ENCODE measurements at regions not wholly inside any gene's neighbourhood (a gene's known extent, or its start where the extent isn't known, plus 50 kb on each side); places are given as distances from the start of the nearest gene placed in this dataset.

- Histone ChIP-seq H3K79me2 (ENCODE audit: insufficient read depth) (no peaks in the 10 kb centered on the region), H3F3A (replicated peaks; ENCODE audit: insufficient read depth) (no peaks in the 10 kb centered on the region), H3K27me3 (ENCODE audit: insufficient read depth) (no peaks in the 10 kb centered on the region), H2AFZ (ENCODE audit: low read depth) (no peak overlapping the region), H3K4me3 (ENCODE audit: low read depth in 2 of 2, low read length in 1 of 2) (no peak overlapping the region), H3K9me3 (no peaks in the 10 kb centered on the region), H3K27ac (ENCODE audit: low read depth in 2 of 2, low read length in 1 of 2) (no peak overlapping the region), H4K20me1 (ENCODE audit: insufficient read depth) (no peaks in the 10 kb centered on the region), H3K4me2 (no peak overlapping the region), H3K9me2 (no peaks in the 10 kb centered on the region), H3K4me1 (ENCODE audit: control insufficient read depth in 1 of 2, insufficient read depth in 2 of 2, low read depth in 1 of 2, low read length in 1 of 2) (no peaks in the 10 kb centered on the region), H3K9ac (no peak overlapping the region), H3K36me3 (replicated peaks in 1 of 2; ENCODE audit: control insufficient read depth in 1 of 2, insufficient read depth in 2 of 2, low read length in 1 of 2) (no peaks in the 10 kb centered on the region)
- no peak for DNase-seq
- TF ChIP-seq CHD2 (IDR thresholded peaks at IDR 0.05; ENCODE audit: low read length, partially characterized antibody) (no peak), SIN3A (IDR thresholded peaks at IDR 0.05; ENCODE audit: borderline replicate concordance, low read depth, low read length) (no peak), TCF12 (IDR thresholded peaks at IDR 0.05) (no peak), EP300 (IDR thresholded peaks at IDR 0.05; ENCODE audit: borderline replicate concordance in 1 of 2, low read depth in 1 of 2, low read length in 1 of 2) (no peak), NFIC (IDR thresholded peaks at IDR 0.05; ENCODE audit: borderline replicate concordance) (no peak), USF2 (IDR thresholded peaks at IDR 0.05; ENCODE audit: borderline replicate concordance, low read depth, low read length) (no peak), ZBTB33 (IDR thresholded peaks at IDR 0.05; ENCODE audit: borderline replicate concordance, low read depth) (no peak), RXRA (IDR thresholded peaks at IDR 0.05; ENCODE audit: borderline replicate concordance, low read depth) (no peak), FOSL2 (IDR thresholded peaks at IDR 0.05; ENCODE audit: borderline replicate concordance, low read depth) (no peak), MAX (IDR thresholded peaks at IDR 0.05; ENCODE audit: low read depth) (no peak), POLR2AphosphoS5 (IDR thresholded peaks at IDR 0.05; ENCODE audit: low read depth, low read length) (no peak)
- TF ChIP-seq, protein P1, sequence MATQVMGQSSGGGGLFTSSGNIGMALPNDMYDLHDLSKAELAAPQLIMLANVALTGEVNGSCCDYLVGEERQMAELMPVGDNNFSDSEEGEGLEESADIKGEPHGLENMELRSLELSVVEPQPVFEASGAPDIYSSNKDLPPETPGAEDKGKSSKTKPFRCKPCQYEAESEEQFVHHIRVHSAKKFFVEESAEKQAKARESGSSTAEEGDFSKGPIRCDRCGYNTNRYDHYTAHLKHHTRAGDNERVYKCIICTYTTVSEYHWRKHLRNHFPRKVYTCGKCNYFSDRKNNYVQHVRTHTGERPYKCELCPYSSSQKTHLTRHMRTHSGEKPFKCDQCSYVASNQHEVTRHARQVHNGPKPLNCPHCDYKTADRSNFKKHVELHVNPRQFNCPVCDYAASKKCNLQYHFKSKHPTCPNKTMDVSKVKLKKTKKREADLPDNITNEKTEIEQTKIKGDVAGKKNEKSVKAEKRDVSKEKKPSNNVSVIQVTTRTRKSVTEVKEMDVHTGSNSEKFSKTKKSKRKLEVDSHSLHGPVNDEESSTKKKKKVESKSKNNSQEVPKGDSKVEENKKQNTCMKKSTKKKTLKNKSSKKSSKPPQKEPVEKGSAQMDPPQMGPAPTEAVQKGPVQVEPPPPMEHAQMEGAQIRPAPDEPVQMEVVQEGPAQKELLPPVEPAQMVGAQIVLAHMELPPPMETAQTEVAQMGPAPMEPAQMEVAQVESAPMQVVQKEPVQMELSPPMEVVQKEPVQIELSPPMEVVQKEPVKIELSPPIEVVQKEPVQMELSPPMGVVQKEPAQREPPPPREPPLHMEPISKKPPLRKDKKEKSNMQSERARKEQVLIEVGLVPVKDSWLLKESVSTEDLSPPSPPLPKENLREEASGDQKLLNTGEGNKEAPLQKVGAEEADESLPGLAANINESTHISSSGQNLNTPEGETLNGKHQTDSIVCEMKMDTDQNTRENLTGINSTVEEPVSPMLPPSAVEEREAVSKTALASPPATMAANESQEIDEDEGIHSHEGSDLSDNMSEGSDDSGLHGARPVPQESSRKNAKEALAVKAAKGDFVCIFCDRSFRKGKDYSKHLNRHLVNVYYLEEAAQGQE (IDR thresholded peaks at IDR 0.05; ENCODE audit: low read depth, low read length), result no peak
- ChIA-PET CTCF (no interaction called here), POLR2A (no interaction called here)
- 50% methylated on average over 2 of the region's 2 CpGs for WGBS (ENCODE audit: low lambda C conversion rate)
Observed at GRCh38 chr12:92472201-92472600, 230.6 kb upstream of the PLEKHG7 start.
